Activated naive CD4-positive, alpha-beta T cell treated with anti-CD3 and anti-CD28 coated beads, Interleukin-2, amount 50 U/mL, for 72 hours (primary cell): ENCODE measurements at regions not wholly inside any gene's neighbourhood (a gene's known extent, or its start where the extent isn't known, plus 50 kb on each side); places are given as distances from the start of the nearest gene placed in this dataset.

Experiments used
- ATAC-seq, 2 donors: fragments of 150-1000 bp; cut with Tn5 transposase; 2 replicates each; pipeline ENCODE4 v1.10.0; 2021; ENCODE audit warnings: mild to moderate bottlenecking in 2 of 2, moderate library complexity in 2 of 2
- DNase-seq, 2 donors: peaks; one replicate each; pipeline ENCODE4 v3.0.0; 2021 to 2022; ENCODE audit warnings: low spot score in 2 of 2
- H3K27ac Mint-ChIP-seq, 2 donors: one replicate each; pipeline ENCODE4 v1.8.0; 2022; ENCODE audit warnings: mild to moderate bottlenecking in 2 of 2, mixed read lengths in 2 of 2
- H3K36me3 Mint-ChIP-seq, 2 donors: one replicate each; pipeline ENCODE4 v1.8.0; 2022; ENCODE audit warnings: mixed read lengths in 2 of 2
- H3K9me3 Mint-ChIP-seq, 2 donors: one replicate each; pipeline ENCODE4 v1.8.0; 2022; ENCODE audit warnings: mixed read lengths in 2 of 2

GRCh38 chr4:85419103-85419502 lies 55.8 kb upstream of the ARHGAP24 start:
- DNase-seq (no peak), ATAC-seq (no peak)
- no peak overlapping the region for H3K27ac Mint-ChIP-seq
- H3K9me3 Mint-ChIP-seq: peaks cover 0 to 5% of the 10 kb centered on the region in 2 donors
- no peaks in the 10 kb centered on the region for H3K36me3 Mint-ChIP-seq

- peaks cover 0 to 5% of the 10 kb centered on the region in 2 donors for H3K9me3 Mint-ChIP-seq
- H3K36me3 Mint-ChIP-seq: no peaks in the 10 kb centered on the region
- DNase-seq (no peak), ATAC-seq (no peak)
- H3K27ac Mint-ChIP-seq: no peak overlapping the region
These were observed 54.1 kb upstream of the ARHGAP24 start for GRCh38 chr4:85420831-85421230.

- no peaks in the 10 kb centered on the region for H3K36me3 Mint-ChIP-seq
- H3K9me3 Mint-ChIP-seq: peaks cover 0 to 5% of the 10 kb centered on the region in 2 donors
- ATAC-seq (no peak), DNase-seq (no peak)
- no peak overlapping the region for H3K27ac Mint-ChIP-seq
These were observed 51.5 kb upstream of the ARHGAP24 start for GRCh38 chr4:85423431-85423830.
